ENCODE measurements at regions not wholly inside any gene's neighbourhood (a gene's known extent, or its start where the extent isn't known, plus 50 kb on each side); places are given as distances from the start of the nearest gene placed in this dataset.

GRCh38 chr10:128843972-128844371, 623.1 kb upstream of the MGMT start:
- Histone ChIP-seq H3K4me3 (ENCODE audit: low read depth, low read length) (no peak overlapping the region), H3K4me1 (ENCODE audit: insufficient read depth) (no peaks in the 10 kb centered on the region), H3K36me3 (ENCODE audit: insufficient read depth) (no peaks in the 10 kb centered on the region), H3K27ac (ENCODE audit: low read depth) (no peak overlapping the region)
- 35% methylated on average over 4 of the region's 4 CpGs for WGBS
- no peak for DNase-seq (ENCODE audit: extremely low spot score)

GRCh38 chr10:128846927-128847326, 620.1 kb upstream of the MGMT start:
- no peak for DNase-seq (ENCODE audit: extremely low spot score)
- Histone ChIP-seq H3K4me3 (ENCODE audit: low read depth, low read length) (no peak overlapping the region), H3K4me1 (ENCODE audit: insufficient read depth) (no peaks in the 10 kb centered on the region), H3K27ac (ENCODE audit: low read depth) (no peak overlapping the region), H3K36me3 (ENCODE audit: insufficient read depth) (no peaks in the 10 kb centered on the region)
- 93% methylated on average over 3 of the region's 3 CpGs for WGBS

DNA sequence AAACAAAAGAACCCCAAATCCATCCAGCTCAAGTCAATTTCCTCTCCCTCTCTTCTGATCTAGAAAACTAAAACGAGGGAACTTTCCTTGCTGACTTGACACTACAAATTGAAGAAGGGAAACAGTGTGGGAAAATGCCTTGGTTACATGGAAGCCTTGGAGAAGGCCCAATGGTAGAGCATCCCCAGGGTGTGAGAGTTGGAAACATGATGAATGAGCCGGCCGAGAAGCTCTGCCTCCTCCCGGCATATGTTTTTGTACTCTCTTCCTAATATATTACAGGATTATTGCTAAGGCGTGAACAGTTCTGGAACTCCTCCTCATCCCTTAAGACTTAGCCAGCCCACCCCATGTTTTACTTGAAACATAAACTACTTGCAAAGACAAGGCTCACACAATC, 618.2 kb upstream of the MGMT start:
- 85% methylated on average over 5 of the region's 5 CpGs for WGBS
- no peak for DNase-seq (ENCODE audit: extremely low spot score)

DNA sequence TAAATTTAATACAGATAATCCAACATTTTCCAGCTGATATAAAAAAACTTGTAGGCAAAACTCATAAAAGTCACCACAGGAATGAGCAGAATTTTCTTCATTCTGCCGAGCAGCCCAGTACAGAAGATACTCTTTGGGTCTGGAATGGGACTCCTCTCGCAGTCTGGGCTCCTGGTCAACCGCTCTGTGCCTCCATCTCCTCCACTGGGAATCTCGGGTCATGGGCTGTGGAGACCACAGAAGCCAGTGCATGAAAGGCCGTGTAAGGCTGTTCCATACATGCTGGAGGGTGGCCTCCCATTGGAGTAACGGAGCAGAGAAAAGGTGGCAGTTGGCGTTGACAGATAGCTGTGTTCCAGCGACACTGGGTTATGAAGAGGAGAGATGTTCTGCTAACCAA, 616.4 kb upstream of the MGMT start:
- H3K4me3 ChIP-seq (ENCODE audit: low read depth, low read length) = no peak overlapping the region
- H3K27ac ChIP-seq (ENCODE audit: low read depth) = no peak overlapping the region
- H3K36me3 ChIP-seq (ENCODE audit: insufficient read depth) = no peaks in the 10 kb centered on the region
- H3K4me1 ChIP-seq (ENCODE audit: insufficient read depth) = no peaks in the 10 kb centered on the region
- DNase-seq (ENCODE audit: extremely low spot score) = no peak
- 88% methylated on average over 8 of the region's 8 CpGs for WGBS

More for the DNA sequence above, 618.2 kb upstream of the MGMT start:
- Histone ChIP-seq H3K4me3 (ENCODE audit: low read depth, low read length) (no peak overlapping the region), H3K36me3 (ENCODE audit: insufficient read depth) (no peaks in the 10 kb centered on the region), H3K4me1 (ENCODE audit: insufficient read depth) (no peaks in the 10 kb centered on the region), H3K27ac (ENCODE audit: low read depth) (no peak overlapping the region)

DNA sequence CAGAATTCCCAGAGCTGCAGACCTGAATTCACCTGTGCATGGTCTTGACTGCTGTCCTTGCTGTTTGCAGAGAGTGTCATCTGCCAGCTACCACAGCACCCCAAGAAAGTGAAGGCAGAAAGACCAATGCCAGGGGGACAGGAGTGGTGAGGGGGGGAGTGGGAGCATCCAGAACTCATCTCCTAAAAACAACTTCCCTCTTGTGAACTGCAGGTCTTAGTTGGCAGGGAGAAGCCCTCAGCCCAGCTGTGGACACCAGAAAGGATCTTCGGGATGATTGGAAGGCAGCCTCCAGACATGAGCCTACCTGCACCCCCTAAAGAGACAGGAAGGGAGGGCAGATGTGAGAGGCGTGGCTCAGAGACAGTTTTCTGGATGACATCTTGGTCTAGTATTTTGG, 615.8 kb upstream of the MGMT start:
- no peak for DNase-seq (ENCODE audit: extremely low spot score)
- H3K27ac ChIP-seq (ENCODE audit: low read depth) = no peak overlapping the region
- H3K36me3 ChIP-seq (ENCODE audit: insufficient read depth) = no peaks in the 10 kb centered on the region
- no peaks in the 10 kb centered on the region for H3K4me1 ChIP-seq (ENCODE audit: insufficient read depth)
- 96% methylated on average over 2 of the region's 2 CpGs for WGBS
- no peak overlapping the region for H3K4me3 ChIP-seq (ENCODE audit: low read depth, low read length)

DNA sequence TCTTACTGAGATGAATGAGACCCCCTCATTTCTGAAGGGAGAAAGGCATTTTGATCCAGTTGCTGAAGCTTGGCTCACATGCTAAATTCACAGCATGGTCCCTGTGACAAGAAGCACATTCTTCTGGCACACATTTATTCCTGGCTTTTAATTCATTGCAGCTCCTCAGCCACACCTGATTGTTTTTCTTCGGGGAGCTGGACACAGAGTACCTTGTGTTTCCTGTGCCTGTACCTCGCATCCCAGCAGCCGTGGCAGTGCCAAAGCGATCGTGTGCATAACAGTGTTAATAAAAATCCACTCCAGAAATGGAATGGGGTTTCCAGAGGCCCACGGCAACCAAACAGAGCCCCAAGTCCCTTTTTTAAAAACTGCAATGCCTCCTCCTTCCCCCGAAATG, 615.3 kb upstream of the MGMT start:
- no peaks in the 10 kb centered on the region for H3K36me3 ChIP-seq (ENCODE audit: insufficient read depth)
- no peak overlapping the region for H3K4me3 ChIP-seq (ENCODE audit: low read depth, low read length)
- H3K4me1 ChIP-seq (ENCODE audit: insufficient read depth) = no peaks in the 10 kb centered on the region
- WGBS = 68% methylated on average over 7 of the region's 7 CpGs
- no peak for DNase-seq (ENCODE audit: extremely low spot score)
- H3K27ac ChIP-seq (ENCODE audit: low read depth) = no peak overlapping the region

DNA sequence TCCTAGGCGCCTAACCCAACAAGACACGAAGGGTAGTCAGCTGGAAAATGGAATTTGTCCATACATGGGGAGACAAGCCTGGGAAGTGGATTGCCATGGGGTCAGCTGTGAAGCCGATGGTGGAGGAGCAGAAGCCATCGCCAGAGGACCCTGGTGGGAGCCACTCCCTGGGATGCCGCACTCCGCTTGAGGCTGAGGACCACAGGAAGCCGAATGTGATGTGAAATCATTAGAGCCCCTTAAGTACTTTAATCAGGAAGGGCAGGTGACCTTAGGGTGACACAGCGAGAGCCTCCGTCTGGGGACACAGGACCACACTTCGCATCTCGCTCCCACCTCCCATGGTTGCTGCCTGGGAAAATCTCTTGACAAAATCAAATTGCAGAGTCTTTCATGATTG, 614.6 kb upstream of the MGMT start:
- Histone ChIP-seq H3K4me1 (ENCODE audit: insufficient read depth) (no peaks in the 10 kb centered on the region), H3K27ac (ENCODE audit: low read depth) (no peak overlapping the region)

DNA sequence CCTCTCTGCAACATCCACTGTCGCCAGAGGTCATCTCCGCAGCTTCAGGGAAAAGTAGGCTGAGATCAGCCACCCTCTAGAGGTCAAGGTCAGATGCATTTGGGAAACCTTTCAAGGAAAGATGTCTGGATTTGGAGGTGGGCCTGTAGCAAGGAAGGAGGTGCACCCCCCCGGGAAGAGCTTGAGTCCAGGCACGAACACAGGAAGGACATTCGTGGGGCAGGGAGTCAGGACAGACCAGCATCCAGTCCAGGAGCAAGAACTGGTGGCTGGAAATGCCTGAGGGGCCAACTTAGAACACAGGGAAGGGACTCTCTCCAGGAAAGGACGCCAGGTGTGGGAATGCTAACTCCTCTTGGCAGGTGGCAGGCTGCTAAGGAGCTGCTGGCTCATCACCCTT, 614.1 kb upstream of the MGMT start:
- 95% methylated on average over 6 of the region's 6 CpGs for WGBS
- no peaks in the 10 kb centered on the region for H3K36me3 ChIP-seq (ENCODE audit: insufficient read depth)
- H3K4me1 ChIP-seq (ENCODE audit: insufficient read depth) = no peaks in the 10 kb centered on the region
- no peak overlapping the region for H3K27ac ChIP-seq (ENCODE audit: low read depth)
- no peak overlapping the region for H3K4me3 ChIP-seq (ENCODE audit: low read depth, low read length)
- DNase-seq (ENCODE audit: extremely low spot score) = no peak

More for the DNA sequence above, 614.6 kb upstream of the MGMT start:
- no peak overlapping the region for H3K4me3 ChIP-seq (ENCODE audit: low read depth, low read length)
- H3K36me3 ChIP-seq (ENCODE audit: insufficient read depth) = no peaks in the 10 kb centered on the region
- no peak for DNase-seq (ENCODE audit: extremely low spot score)
- WGBS = 97% methylated on average over 11 of the region's 11 CpGs

- no peak overlapping the region for H3K4me3 ChIP-seq (ENCODE audit: low read depth, low read length)
- H3K36me3 ChIP-seq (ENCODE audit: insufficient read depth) = no peaks in the 10 kb centered on the region
- no peak overlapping the region for H3K27ac ChIP-seq (ENCODE audit: low read depth)
- DNase-seq (ENCODE audit: extremely low spot score) = no peak
- H3K4me1 ChIP-seq (ENCODE audit: insufficient read depth) = no peaks in the 10 kb centered on the region
- WGBS = 97% methylated on average over 8 of the region's 8 CpGs
Measured at GRCh38 chr10:128853537-128853936, 613.5 kb upstream of the MGMT start.

- no peaks in the 10 kb centered on the region for H3K4me1 ChIP-seq (ENCODE audit: insufficient read depth)
- no peak for DNase-seq (ENCODE audit: extremely low spot score)
- no peak overlapping the region for H3K4me3 ChIP-seq (ENCODE audit: low read depth, low read length)
- 90% methylated on average over 1 of the region's 1 CpG for WGBS
- H3K36me3 ChIP-seq (ENCODE audit: insufficient read depth) = no peaks in the 10 kb centered on the region
- no peak overlapping the region for H3K27ac ChIP-seq (ENCODE audit: low read depth)
Measured at GRCh38 chr10:128854204-128854603, 612.8 kb upstream of the MGMT start.

DNA sequence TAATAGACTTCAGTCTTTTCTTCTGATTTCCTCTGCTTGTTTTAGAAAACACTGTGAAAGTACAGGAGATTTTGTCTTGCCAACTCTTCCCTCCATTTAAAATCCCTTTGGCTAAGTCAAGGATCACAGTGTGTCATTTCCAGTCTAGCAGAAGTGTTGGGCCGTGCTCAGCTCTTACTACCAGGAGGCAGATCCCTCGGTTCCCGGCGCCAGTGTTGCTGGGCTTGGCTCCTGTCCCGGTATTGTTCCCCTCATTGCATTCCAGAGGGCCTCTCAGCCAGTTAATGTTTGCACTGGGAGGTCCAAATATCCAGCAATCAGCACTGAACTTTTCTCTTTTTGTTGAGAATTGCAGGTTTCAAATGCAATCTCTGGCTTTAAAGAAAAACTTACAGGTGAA, 612.1 kb upstream of the MGMT start:
- WGBS = 8% methylated on average over 5 of the region's 5 CpGs
- no peaks in the 10 kb centered on the region for H3K4me1 ChIP-seq (ENCODE audit: insufficient read depth)
- H3K27ac ChIP-seq (ENCODE audit: low read depth) = no peak overlapping the region
- DNase-seq (ENCODE audit: extremely low spot score) = peak; percentile 88
- H3K36me3 ChIP-seq (ENCODE audit: insufficient read depth) = no peaks in the 10 kb centered on the region
- H3K4me3 ChIP-seq (ENCODE audit: low read depth, low read length) = no peak overlapping the region

GRCh38 chr10:128855618-128856428, 611.2 kb upstream of the MGMT start:
- WGBS = 67% methylated on average over 14 of the region's 14 CpGs
- Histone ChIP-seq H3K4me3 (ENCODE audit: low read depth, low read length) (no peak overlapping the region), H3K27ac (ENCODE audit: low read depth) (no peak overlapping the region), H3K36me3 (ENCODE audit: insufficient read depth) (no peaks in the 10 kb centered on the region), H3K4me1 (ENCODE audit: insufficient read depth) (no peaks in the 10 kb centered on the region)
- no peak for DNase-seq (ENCODE audit: extremely low spot score)

DNA sequence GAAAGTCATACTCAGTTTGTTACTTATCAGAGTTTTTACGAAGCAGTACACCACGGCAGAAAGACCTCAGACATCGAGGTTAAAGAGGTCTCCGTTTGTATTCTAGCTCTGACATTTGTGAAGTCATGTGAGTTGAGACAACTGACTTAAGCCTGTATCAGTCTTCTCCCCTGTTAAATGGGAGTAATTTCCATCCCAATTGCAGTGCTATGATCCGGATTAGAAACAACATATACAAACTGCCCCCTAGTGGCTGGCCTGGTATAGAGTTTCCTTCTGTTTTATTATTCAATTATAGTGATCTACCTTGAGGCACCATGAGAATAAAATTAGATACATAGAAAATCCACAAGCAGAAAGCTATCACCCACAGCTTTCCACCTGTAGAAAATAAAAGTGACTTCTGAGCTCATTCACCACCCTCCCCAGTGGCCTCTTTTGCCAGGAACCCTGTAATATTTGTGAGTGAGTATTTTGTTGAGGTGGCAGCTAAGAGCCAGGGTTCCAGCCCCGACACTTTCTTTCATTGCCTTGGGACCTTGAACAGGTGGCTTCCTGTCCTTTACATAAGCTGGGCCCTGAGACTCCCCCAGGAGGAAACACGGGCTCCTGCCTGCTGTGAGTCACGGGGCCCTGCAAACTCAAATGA, 607.2 kb upstream of the MGMT start:
- H3K27ac ChIP-seq (ENCODE audit: low read depth) = no peak overlapping the region
- DNase-seq (ENCODE audit: extremely low spot score) = no peak
- 72% methylated on average over 8 of the region's 8 CpGs for WGBS
- H3K4me3 ChIP-seq (ENCODE audit: low read depth, low read length) = no peak overlapping the region
- H3K4me1 ChIP-seq (ENCODE audit: insufficient read depth) = no peaks in the 10 kb centered on the region
- H3K36me3 ChIP-seq (ENCODE audit: insufficient read depth) = no peaks in the 10 kb centered on the region

- Histone ChIP-seq H3K27ac (ENCODE audit: low read depth) (no peak overlapping the region), H3K4me3 (ENCODE audit: low read depth, low read length) (no peak overlapping the region), H3K36me3 (ENCODE audit: insufficient read depth) (no peaks in the 10 kb centered on the region), H3K4me1 (ENCODE audit: insufficient read depth) (no peaks in the 10 kb centered on the region)
- WGBS = 79% methylated on average over 9 of the region's 9 CpGs
- no peak for DNase-seq (ENCODE audit: extremely low spot score)
Measured at GRCh38 chr10:128860574-128860973, 606.5 kb upstream of the MGMT start.
